ENCODE measurements at regions not wholly inside any gene's neighbourhood (a gene's known extent, or its start where the extent isn't known, plus 50 kb on each side); places are given as distances from the start of the nearest gene placed in this dataset.

DNA sequence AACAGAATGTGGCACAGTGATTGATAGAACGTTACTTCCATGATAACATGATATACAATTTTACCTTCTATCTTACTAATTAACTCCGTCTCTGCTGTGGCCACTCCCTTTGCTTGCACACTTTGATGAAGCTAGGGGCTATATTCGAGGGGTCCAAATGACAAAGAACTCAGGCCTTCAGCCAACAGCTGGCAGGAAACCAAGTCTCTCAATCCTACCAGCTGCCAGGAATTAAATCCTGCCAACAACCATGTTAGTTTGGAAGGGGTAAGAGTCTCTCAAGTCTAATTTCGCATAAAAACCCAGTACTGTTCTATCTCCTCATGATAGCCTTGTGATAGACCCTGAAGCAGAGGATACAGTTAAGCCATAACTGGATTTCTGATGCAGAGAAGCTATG, 1122.9 kb upstream of the PCDH10 start:
- no peaks in the 10 kb centered on the region for H4K20me1 ChIP-seq (ENCODE audit: insufficient read depth)
- H3K79me2 ChIP-seq (replicated peaks; ENCODE audit: insufficient read depth, low read length) = no peaks in the 10 kb centered on the region
- H3K27me3 ChIP-seq (ENCODE audit: insufficient read depth, low read depth, low read length) = no peaks in the 10 kb centered on the region
- H3K4me3 ChIP-seq (ENCODE audit: low read length) = no peak overlapping the region
- no peak overlapping the region for H3K4me2 ChIP-seq (ENCODE audit: low read length)
- no peaks in the 10 kb centered on the region for H3K9me2 ChIP-seq (ENCODE audit: insufficient read depth, low read length)
- H2AFZ ChIP-seq (ENCODE audit: low read depth, low read length) = no peak overlapping the region
- TF ChIP-seq TAF1 (IDR thresholded peaks at IDR 0.05; ENCODE audit: low read depth) (no peak), EP300 (conservative IDR thresholded peaks at IDR 0.05; ENCODE audit: poor library complexity, severe bottlenecking) (no peak), EZH2 (IDR thresholded peaks at IDR 0.05; ENCODE audit: borderline replicate concordance, insufficient read depth, low read length, poor library complexity, severe bottlenecking) (no peak), POLR2AphosphoS5 (IDR thresholded peaks at IDR 0.05) (no peak), RAD21 (conservative IDR thresholded peaks at IDR 0.05) (no peak), SMC3 (conservative IDR thresholded peaks at IDR 0.05; ENCODE audit: poor library complexity) (no peak), MXI1 (conservative IDR thresholded peaks at IDR 0.05; ENCODE audit: poor library complexity, severe bottlenecking) (no peak)
- TF ChIP-seq, protein P1, sequence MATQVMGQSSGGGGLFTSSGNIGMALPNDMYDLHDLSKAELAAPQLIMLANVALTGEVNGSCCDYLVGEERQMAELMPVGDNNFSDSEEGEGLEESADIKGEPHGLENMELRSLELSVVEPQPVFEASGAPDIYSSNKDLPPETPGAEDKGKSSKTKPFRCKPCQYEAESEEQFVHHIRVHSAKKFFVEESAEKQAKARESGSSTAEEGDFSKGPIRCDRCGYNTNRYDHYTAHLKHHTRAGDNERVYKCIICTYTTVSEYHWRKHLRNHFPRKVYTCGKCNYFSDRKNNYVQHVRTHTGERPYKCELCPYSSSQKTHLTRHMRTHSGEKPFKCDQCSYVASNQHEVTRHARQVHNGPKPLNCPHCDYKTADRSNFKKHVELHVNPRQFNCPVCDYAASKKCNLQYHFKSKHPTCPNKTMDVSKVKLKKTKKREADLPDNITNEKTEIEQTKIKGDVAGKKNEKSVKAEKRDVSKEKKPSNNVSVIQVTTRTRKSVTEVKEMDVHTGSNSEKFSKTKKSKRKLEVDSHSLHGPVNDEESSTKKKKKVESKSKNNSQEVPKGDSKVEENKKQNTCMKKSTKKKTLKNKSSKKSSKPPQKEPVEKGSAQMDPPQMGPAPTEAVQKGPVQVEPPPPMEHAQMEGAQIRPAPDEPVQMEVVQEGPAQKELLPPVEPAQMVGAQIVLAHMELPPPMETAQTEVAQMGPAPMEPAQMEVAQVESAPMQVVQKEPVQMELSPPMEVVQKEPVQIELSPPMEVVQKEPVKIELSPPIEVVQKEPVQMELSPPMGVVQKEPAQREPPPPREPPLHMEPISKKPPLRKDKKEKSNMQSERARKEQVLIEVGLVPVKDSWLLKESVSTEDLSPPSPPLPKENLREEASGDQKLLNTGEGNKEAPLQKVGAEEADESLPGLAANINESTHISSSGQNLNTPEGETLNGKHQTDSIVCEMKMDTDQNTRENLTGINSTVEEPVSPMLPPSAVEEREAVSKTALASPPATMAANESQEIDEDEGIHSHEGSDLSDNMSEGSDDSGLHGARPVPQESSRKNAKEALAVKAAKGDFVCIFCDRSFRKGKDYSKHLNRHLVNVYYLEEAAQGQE (IDR thresholded peaks at IDR 0.05; ENCODE audit: borderline replicate concordance) = no peak
- TF ChIP-seq, protein P2, sequence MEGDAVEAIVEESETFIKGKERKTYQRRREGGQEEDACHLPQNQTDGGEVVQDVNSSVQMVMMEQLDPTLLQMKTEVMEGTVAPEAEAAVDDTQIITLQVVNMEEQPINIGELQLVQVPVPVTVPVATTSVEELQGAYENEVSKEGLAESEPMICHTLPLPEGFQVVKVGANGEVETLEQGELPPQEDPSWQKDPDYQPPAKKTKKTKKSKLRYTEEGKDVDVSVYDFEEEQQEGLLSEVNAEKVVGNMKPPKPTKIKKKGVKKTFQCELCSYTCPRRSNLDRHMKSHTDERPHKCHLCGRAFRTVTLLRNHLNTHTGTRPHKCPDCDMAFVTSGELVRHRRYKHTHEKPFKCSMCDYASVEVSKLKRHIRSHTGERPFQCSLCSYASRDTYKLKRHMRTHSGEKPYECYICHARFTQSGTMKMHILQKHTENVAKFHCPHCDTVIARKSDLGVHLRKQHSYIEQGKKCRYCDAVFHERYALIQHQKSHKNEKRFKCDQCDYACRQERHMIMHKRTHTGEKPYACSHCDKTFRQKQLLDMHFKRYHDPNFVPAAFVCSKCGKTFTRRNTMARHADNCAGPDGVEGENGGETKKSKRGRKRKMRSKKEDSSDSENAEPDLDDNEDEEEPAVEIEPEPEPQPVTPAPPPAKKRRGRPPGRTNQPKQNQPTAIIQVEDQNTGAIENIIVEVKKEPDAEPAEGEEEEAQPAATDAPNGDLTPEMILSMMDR (IDR thresholded peaks at IDR 0.05; ENCODE audit: poor library complexity, severe bottlenecking) = no peak
- no peak overlapping the region for H3K27ac ChIP-seq (ENCODE audit: low read length)
- H3K9me3 ChIP-seq (ENCODE audit: low read length) = no peaks in the 10 kb centered on the region
- H3K9ac ChIP-seq (ENCODE audit: low read length) = no peak overlapping the region
- H3F3A ChIP-seq (ENCODE audit: insufficient read depth, low read length, poor library complexity, severe bottlenecking) = no peaks in the 10 kb centered on the region
- H3K36me3 ChIP-seq (ENCODE audit: insufficient read depth, low read length) = no peaks in the 10 kb centered on the region

DNA sequence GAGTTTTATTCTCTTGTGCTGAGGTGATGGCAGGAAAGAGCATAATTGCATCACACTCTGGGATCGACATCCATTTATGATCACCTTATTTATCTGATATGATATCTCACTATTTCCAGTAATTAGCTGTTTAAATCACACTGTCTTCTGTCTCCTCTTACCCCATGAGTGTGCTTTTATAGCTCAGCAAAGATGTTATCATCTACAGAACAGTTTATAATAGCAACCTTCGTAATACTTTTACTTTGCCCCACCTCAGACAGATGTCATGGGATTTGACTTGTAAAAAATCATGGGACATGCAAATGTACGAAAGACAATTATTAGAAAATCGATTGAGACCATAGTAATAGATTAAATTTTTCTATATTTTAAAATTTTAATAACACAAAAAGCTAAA, 1122.3 kb upstream of the PCDH10 start:
- no peak for TF ChIP-seq POLR2AphosphoS5 (IDR thresholded peaks at IDR 0.05)
- no peak for TF ChIP-seq EZH2 (IDR thresholded peaks at IDR 0.05; ENCODE audit: borderline replicate concordance, insufficient read depth, low read length, poor library complexity, severe bottlenecking)
- TF ChIP-seq RAD21 (conservative IDR thresholded peaks at IDR 0.05) = no peak
- no peak for TF ChIP-seq SMC3 (conservative IDR thresholded peaks at IDR 0.05; ENCODE audit: poor library complexity)
- TF ChIP-seq EP300 (conservative IDR thresholded peaks at IDR 0.05; ENCODE audit: poor library complexity, severe bottlenecking) = no peak
- TF ChIP-seq MXI1 (conservative IDR thresholded peaks at IDR 0.05; ENCODE audit: poor library complexity, severe bottlenecking) = no peak
- TF ChIP-seq, protein P1 (IDR thresholded peaks at IDR 0.05; ENCODE audit: borderline replicate concordance) = no peak
- no peak for TF ChIP-seq TAF1 (IDR thresholded peaks at IDR 0.05; ENCODE audit: low read depth)

More for the DNA sequence above, 1122.3 kb upstream of the PCDH10 start:
- no peaks in the 10 kb centered on the region for H3K9me2 ChIP-seq (ENCODE audit: insufficient read depth, low read length)
- H3K9me3 ChIP-seq (ENCODE audit: low read length) = no peaks in the 10 kb centered on the region
- no peak overlapping the region for H3K27ac ChIP-seq (ENCODE audit: low read length)
- H3K9ac ChIP-seq (ENCODE audit: low read length) = no peak overlapping the region
- H4K20me1 ChIP-seq (ENCODE audit: insufficient read depth) = no peaks in the 10 kb centered on the region
- H3K27me3 ChIP-seq (ENCODE audit: insufficient read depth, low read depth, low read length) = no peaks in the 10 kb centered on the region
- no peaks in the 10 kb centered on the region for H3K79me2 ChIP-seq (replicated peaks; ENCODE audit: insufficient read depth, low read length)
- H3F3A ChIP-seq (ENCODE audit: insufficient read depth, low read length, poor library complexity, severe bottlenecking) = no peaks in the 10 kb centered on the region
- H3K36me3 ChIP-seq (ENCODE audit: insufficient read depth, low read length) = no peaks in the 10 kb centered on the region
- H3K4me2 ChIP-seq (ENCODE audit: low read length) = no peak overlapping the region
- H3K4me3 ChIP-seq (ENCODE audit: low read length) = no peak overlapping the region
- H2AFZ ChIP-seq (ENCODE audit: low read depth, low read length) = no peak overlapping the region
